ENCODE measurements at regions not wholly inside any gene's neighbourhood (a gene's known extent, or its start where the extent isn't known, plus 50 kb on each side); places are given as distances from the start of the nearest gene placed in this dataset.

DNA sequence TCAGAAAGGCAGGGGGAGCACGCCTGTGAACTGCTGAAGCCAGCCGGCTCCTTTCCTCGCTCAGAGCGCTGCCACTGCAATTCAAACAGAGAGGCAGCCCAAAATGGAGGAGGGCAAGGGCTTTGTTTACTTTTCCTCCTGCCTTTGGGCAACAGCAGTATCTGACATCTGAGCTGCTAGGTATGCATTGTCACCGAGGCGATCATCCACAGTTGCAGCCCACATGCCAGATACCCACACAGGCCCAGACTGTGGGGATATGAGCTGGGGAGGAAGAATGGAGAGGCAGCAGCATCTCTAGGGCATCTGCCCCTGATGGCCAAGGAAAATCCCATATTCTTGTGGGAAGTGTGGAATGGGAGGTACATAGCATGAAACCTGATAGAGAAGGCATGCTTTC lies 357.1 kb downstream of the BARHL2 start:
- ATAC-seq (ENCODE audit: insufficient read depth, low read depth), result no peak
- no peak for DNase-seq
- Histone ChIP-seq H4K20me1 (ENCODE audit: insufficient read depth, low read length) (no peaks in the 10 kb centered on the region), H3K4me1 (ENCODE audit: insufficient read depth, low read length) (no peaks in the 10 kb centered on the region), H3K9ac (ENCODE audit: low read depth, low read length) (no peak overlapping the region), H3K36me3 (ENCODE audit: insufficient read depth, low read length) (no peaks in the 10 kb centered on the region), H3K79me2 (ENCODE audit: insufficient read depth, low read length) (no peaks in the 10 kb centered on the region), H3K27me3 (ENCODE audit: insufficient read depth, low read length, poor library complexity) (no peaks in the 10 kb centered on the region), H3K9me3 (ENCODE audit: insufficient read depth, low read length, severe bottlenecking) (peaks cover under 1% of the 10 kb centered on the region), H2AFZ (ENCODE audit: low read depth, low read length) (no peak overlapping the region), H3K4me3 (ENCODE audit: low read depth in 1 of 2, low read length in 2 of 2) (no peak overlapping the region), H3K27ac (ENCODE audit: low read length) (no peak overlapping the region), H3K4me2 (ENCODE audit: insufficient read depth, low read length) (no peak overlapping the region)
- TF ChIP-seq EZH2 (IDR thresholded peaks at IDR 0.05; ENCODE audit: borderline replicate concordance, low read depth, low read length, severe bottlenecking), result no peak
- TF ChIP-seq CTCF (IDR thresholded peaks at IDR 0.05; ENCODE audit: borderline replicate concordance, extremely low read depth, low read length, poor library complexity, severe bottlenecking), result no peak

DNA sequence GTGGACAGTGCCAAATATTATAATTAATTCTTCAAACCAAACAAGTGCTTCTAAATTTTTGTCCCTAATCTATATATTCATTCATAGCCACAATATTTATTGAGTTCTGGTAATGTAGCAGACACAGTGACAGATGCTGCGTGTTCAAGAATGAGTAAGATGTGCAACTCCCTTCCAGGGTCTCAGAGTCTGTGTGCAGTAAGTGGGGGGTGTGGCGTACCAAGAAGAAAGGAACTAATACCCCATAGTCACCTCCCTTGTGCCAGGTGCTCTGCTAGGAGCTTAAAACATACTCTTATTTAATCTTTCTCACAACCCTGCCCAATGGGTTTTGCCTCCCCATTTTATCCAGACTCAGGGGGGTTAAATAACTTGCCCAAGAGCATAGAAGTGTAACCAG lies 358.7 kb downstream of the BARHL2 start:
- Histone ChIP-seq H4K20me1 (ENCODE audit: insufficient read depth, low read length) (no peaks in the 10 kb centered on the region), H3K27ac (ENCODE audit: low read length) (no peak overlapping the region), H3K27me3 (ENCODE audit: insufficient read depth, low read length, poor library complexity) (no peaks in the 10 kb centered on the region), H2AFZ (ENCODE audit: low read depth, low read length) (no peak overlapping the region), H3K4me1 (ENCODE audit: insufficient read depth, low read length) (no peaks in the 10 kb centered on the region), H3K4me2 (ENCODE audit: insufficient read depth, low read length) (no peak overlapping the region), H3K9ac (ENCODE audit: low read depth, low read length) (no peak overlapping the region), H3K79me2 (ENCODE audit: insufficient read depth, low read length) (no peaks in the 10 kb centered on the region), H3K9me3 (ENCODE audit: insufficient read depth, low read length, severe bottlenecking) (no peaks in the 10 kb centered on the region), H3K4me3 (ENCODE audit: low read depth in 1 of 2, low read length in 2 of 2) (no peak overlapping the region), H3K36me3 (ENCODE audit: insufficient read depth, low read length) (no peaks in the 10 kb centered on the region)
- no peak for TF ChIP-seq CTCF (IDR thresholded peaks at IDR 0.05; ENCODE audit: borderline replicate concordance, extremely low read depth, low read length, poor library complexity, severe bottlenecking)
- no peak for TF ChIP-seq EZH2 (IDR thresholded peaks at IDR 0.05; ENCODE audit: borderline replicate concordance, low read depth, low read length, severe bottlenecking)
- ATAC-seq (ENCODE audit: insufficient read depth, low read depth), result no peak; the same call in 2 of the 3 replicates
- no peak for DNase-seq

- Histone ChIP-seq H4K20me1 (ENCODE audit: insufficient read depth, low read length) (no peaks in the 10 kb centered on the region), H3K9me3 (ENCODE audit: insufficient read depth, low read length, severe bottlenecking) (no peaks in the 10 kb centered on the region), H3K9ac (ENCODE audit: low read depth, low read length) (no peak overlapping the region), H3K4me1 (ENCODE audit: insufficient read depth, low read length) (no peaks in the 10 kb centered on the region), H3K4me2 (ENCODE audit: insufficient read depth, low read length) (no peak overlapping the region), H3K4me3 (ENCODE audit: low read depth in 1 of 2, low read length in 2 of 2) (no peak overlapping the region), H3K79me2 (ENCODE audit: insufficient read depth, low read length) (no peaks in the 10 kb centered on the region), H2AFZ (ENCODE audit: low read depth, low read length) (no peak overlapping the region), H3K36me3 (ENCODE audit: insufficient read depth, low read length) (no peaks in the 10 kb centered on the region), H3K27me3 (ENCODE audit: insufficient read depth, low read length, poor library complexity) (no peaks in the 10 kb centered on the region), H3K27ac (ENCODE audit: low read length) (no peak overlapping the region)
- ATAC-seq (ENCODE audit: insufficient read depth, low read depth), result no peak
- DNase-seq, result no peak
- TF ChIP-seq EZH2 (IDR thresholded peaks at IDR 0.05; ENCODE audit: borderline replicate concordance, low read depth, low read length, severe bottlenecking) (no peak), CTCF (IDR thresholded peaks at IDR 0.05; ENCODE audit: borderline replicate concordance, extremely low read depth, low read length, poor library complexity, severe bottlenecking) (no peak)
These were observed 359.1 kb downstream of the BARHL2 start for GRCh38 chr1:90357995-90358394.

DNA sequence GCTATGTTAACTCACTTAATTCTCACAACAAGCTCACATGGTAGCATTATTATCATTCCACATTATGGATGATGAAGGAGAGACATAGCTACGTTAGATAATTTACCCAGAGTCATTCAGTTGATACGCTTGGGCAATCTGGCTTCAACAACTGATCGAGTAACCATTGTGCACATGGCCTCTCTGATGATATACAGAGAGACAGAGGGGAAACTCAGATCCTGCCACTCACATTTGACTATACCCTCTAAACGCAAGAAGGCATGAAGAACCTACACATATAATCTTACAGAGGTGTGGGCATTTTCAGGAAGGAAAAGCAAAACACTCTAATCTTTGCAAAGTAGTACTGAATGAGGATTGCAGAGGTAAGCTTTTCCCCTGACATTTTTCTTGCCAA lies 360.1 kb downstream of the BARHL2 start:
- H3K36me3 ChIP-seq (ENCODE audit: insufficient read depth, low read length), result no peaks in the 10 kb centered on the region
- H4K20me1 ChIP-seq (ENCODE audit: insufficient read depth, low read length), result no peaks in the 10 kb centered on the region
- H3K27ac ChIP-seq (ENCODE audit: low read length), result no peak overlapping the region

More for the DNA sequence above, 360.1 kb downstream of the BARHL2 start:
- Histone ChIP-seq H3K4me2 (ENCODE audit: insufficient read depth, low read length) (no peak overlapping the region), H3K4me3 (ENCODE audit: low read depth in 1 of 2, low read length in 2 of 2) (no peak overlapping the region), H2AFZ (ENCODE audit: low read depth, low read length) (no peak overlapping the region), H3K9me3 (ENCODE audit: insufficient read depth, low read length, severe bottlenecking) (no peaks in the 10 kb centered on the region), H3K4me1 (ENCODE audit: insufficient read depth, low read length) (no peaks in the 10 kb centered on the region), H3K27me3 (ENCODE audit: insufficient read depth, low read length, poor library complexity) (no peaks in the 10 kb centered on the region), H3K9ac (ENCODE audit: low read depth, low read length) (no peak overlapping the region), H3K79me2 (ENCODE audit: insufficient read depth, low read length) (no peaks in the 10 kb centered on the region)
- no peak for ATAC-seq (ENCODE audit: insufficient read depth, low read depth)
- no peak for DNase-seq
- TF ChIP-seq CTCF (IDR thresholded peaks at IDR 0.05; ENCODE audit: borderline replicate concordance, extremely low read depth, low read length, poor library complexity, severe bottlenecking), result no peak
- TF ChIP-seq EZH2 (IDR thresholded peaks at IDR 0.05; ENCODE audit: borderline replicate concordance, low read depth, low read length, severe bottlenecking), result no peak

All from DND-41 (cell line).